ENCODE measurements at regions not wholly inside any gene's neighbourhood (a gene's known extent, or its start where the extent isn't known, plus 50 kb on each side); places are given as distances from the start of the nearest gene placed in this dataset.

DNA sequence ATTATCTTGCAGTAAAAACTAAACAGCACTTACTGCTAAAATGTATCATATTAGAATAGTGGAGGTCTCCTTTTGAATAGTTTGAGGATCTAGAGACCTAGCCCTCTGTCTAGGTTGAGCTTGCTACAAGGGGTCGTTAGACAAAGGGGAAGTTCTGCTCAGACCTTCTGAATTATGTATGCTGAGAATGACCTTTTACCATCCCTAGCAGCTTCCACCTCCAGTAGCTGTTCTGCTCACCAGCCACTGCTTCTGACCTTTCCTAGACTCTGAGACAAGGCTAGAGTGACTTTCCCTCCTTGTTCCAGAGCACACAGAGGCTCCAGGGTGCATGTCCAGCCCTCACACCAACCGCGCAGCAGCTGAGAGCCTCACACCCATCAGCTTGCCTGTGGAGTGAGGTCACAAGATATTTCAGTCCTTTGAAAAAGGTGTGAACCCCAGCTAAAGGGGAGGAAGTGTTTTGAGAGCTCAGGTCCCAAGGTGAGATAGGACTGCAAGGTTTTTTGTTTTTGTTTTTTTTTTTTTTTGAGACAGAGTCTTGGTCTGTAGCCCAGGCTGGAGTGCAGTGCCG, 289.3 kb upstream of the TNP1 start:
- H3F3A ChIP-seq (ENCODE audit: control insufficient read depth, insufficient read depth), result no peaks in the 10 kb centered on the region
- H3K27me3 ChIP-seq (ENCODE audit: control insufficient read depth, low read length), result no peaks in the 10 kb centered on the region
- H3K4me2 ChIP-seq (ENCODE audit: low read length), result no peak overlapping the region
- no peak overlapping the region for H3K4me3 ChIP-seq (ENCODE audit: low read length)
- no peaks in the 10 kb centered on the region for H4K20me1 ChIP-seq (ENCODE audit: control insufficient read depth, insufficient read depth, low read depth, low read length)
- no peaks in the 10 kb centered on the region for H3K9me3 ChIP-seq (ENCODE audit: control insufficient read depth, insufficient read depth, low read length)
- TF ChIP-seq, protein P1, sequence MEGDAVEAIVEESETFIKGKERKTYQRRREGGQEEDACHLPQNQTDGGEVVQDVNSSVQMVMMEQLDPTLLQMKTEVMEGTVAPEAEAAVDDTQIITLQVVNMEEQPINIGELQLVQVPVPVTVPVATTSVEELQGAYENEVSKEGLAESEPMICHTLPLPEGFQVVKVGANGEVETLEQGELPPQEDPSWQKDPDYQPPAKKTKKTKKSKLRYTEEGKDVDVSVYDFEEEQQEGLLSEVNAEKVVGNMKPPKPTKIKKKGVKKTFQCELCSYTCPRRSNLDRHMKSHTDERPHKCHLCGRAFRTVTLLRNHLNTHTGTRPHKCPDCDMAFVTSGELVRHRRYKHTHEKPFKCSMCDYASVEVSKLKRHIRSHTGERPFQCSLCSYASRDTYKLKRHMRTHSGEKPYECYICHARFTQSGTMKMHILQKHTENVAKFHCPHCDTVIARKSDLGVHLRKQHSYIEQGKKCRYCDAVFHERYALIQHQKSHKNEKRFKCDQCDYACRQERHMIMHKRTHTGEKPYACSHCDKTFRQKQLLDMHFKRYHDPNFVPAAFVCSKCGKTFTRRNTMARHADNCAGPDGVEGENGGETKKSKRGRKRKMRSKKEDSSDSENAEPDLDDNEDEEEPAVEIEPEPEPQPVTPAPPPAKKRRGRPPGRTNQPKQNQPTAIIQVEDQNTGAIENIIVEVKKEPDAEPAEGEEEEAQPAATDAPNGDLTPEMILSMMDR (IDR thresholded peaks at IDR 0.05; ENCODE audit: low read depth, low read length, poor library complexity, severe bottlenecking), result no peak
- TF ChIP-seq EZH2phosphoT487 (IDR thresholded peaks at IDR 0.05; ENCODE audit: borderline replicate concordance, low read length), result no peak
- no peaks in the 10 kb centered on the region for H3K36me3 ChIP-seq (ENCODE audit: control insufficient read depth, low read length)
- H3K4me1 ChIP-seq (ENCODE audit: control insufficient read depth, low read length), result no peaks in the 10 kb centered on the region
- H3K27ac ChIP-seq (ENCODE audit: low read depth, low read length), result no peak overlapping the region
- no peaks in the 10 kb centered on the region for H3K79me2 ChIP-seq (ENCODE audit: control insufficient read depth, low read length)
- H3K9me2 ChIP-seq (replicated peaks; ENCODE audit: control insufficient read depth, low read length), result no peaks in the 10 kb centered on the region

DNA sequence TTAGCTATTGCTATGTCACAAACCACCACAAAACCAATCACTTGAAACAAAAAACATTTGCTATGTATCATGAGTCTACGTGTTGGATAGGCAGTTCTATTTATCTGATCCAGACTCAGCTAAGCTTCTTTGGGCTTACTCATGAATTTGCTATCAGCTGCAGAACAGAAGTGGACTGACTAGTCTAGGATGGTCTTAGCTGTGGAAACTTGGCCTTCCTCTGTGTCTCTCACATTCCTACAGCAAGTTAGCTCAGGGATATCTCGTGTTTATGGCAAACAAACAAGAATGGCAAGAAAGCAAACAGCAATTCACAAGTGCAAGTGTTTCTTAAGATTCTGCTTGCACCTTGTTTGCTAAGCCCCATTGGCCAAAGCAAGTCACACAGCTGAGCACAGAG, 288.0 kb upstream of the TNP1 start:
- H3F3A ChIP-seq (ENCODE audit: control insufficient read depth, insufficient read depth), result no peaks in the 10 kb centered on the region
- no peaks in the 10 kb centered on the region for H3K9me2 ChIP-seq (replicated peaks; ENCODE audit: control insufficient read depth, low read length)
- no peaks in the 10 kb centered on the region for H3K27me3 ChIP-seq (ENCODE audit: control insufficient read depth, low read length)
- TF ChIP-seq, protein P1 (IDR thresholded peaks at IDR 0.05; ENCODE audit: low read depth, low read length, poor library complexity, severe bottlenecking), result no peak
- TF ChIP-seq EZH2phosphoT487 (IDR thresholded peaks at IDR 0.05; ENCODE audit: borderline replicate concordance, low read length), result no peak
- H4K20me1 ChIP-seq (ENCODE audit: control insufficient read depth, insufficient read depth, low read depth, low read length), result no peaks in the 10 kb centered on the region
- H3K36me3 ChIP-seq (ENCODE audit: control insufficient read depth, low read length), result no peaks in the 10 kb centered on the region
- H3K4me2 ChIP-seq (ENCODE audit: low read length), result no peak overlapping the region
- H3K27ac ChIP-seq (ENCODE audit: low read depth, low read length), result no peak overlapping the region
- no peaks in the 10 kb centered on the region for H3K79me2 ChIP-seq (ENCODE audit: control insufficient read depth, low read length)
- no peaks in the 10 kb centered on the region for H3K9me3 ChIP-seq (ENCODE audit: control insufficient read depth, insufficient read depth, low read length)
- H3K4me3 ChIP-seq (ENCODE audit: low read length), result no peak overlapping the region
- no peaks in the 10 kb centered on the region for H3K4me1 ChIP-seq (ENCODE audit: control insufficient read depth, low read length)

DNA sequence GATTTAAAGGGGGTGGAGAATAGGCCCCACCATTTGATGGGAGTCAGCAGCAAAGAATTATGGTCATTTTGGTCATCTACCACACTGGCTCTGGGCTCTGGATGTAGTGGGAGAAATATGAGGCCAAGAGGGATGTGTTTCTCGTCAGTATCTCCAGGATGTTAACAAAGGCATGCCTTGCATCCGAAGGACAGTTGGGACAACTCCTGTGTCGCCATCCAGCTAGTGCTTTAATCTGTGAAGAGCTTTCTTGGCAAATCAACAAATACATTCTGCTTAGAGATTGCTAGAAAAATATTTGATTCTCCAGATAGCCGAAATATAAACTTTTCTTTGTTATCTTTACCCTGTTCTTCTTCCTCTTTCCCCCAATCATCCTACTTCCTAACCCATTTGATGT, 287.1 kb upstream of the TNP1 start:
- TF ChIP-seq, protein P1 (IDR thresholded peaks at IDR 0.05; ENCODE audit: low read depth, low read length, poor library complexity, severe bottlenecking), result no peak
- TF ChIP-seq EZH2phosphoT487 (IDR thresholded peaks at IDR 0.05; ENCODE audit: borderline replicate concordance, low read length), result no peak
- H3K27ac ChIP-seq (ENCODE audit: low read depth, low read length), result no peak overlapping the region
- no peaks in the 10 kb centered on the region for H3K27me3 ChIP-seq (ENCODE audit: control insufficient read depth, low read length)
- H3K79me2 ChIP-seq (ENCODE audit: control insufficient read depth, low read length), result no peaks in the 10 kb centered on the region
- H3K9me3 ChIP-seq (ENCODE audit: control insufficient read depth, insufficient read depth, low read length), result no peaks in the 10 kb centered on the region
- no peaks in the 10 kb centered on the region for H3K9me2 ChIP-seq (replicated peaks; ENCODE audit: control insufficient read depth, low read length)
- no peak overlapping the region for H3K4me3 ChIP-seq (ENCODE audit: low read length)
- H3K4me1 ChIP-seq (ENCODE audit: control insufficient read depth, low read length), result no peaks in the 10 kb centered on the region
- no peaks in the 10 kb centered on the region for H3K36me3 ChIP-seq (ENCODE audit: control insufficient read depth, low read length)
- H3F3A ChIP-seq (ENCODE audit: control insufficient read depth, insufficient read depth), result no peaks in the 10 kb centered on the region
- H3K4me2 ChIP-seq (ENCODE audit: low read length), result no peak overlapping the region
- no peaks in the 10 kb centered on the region for H4K20me1 ChIP-seq (ENCODE audit: control insufficient read depth, insufficient read depth, low read depth, low read length)

Measured in DOHH2 (cell line).